ENCODE measurements at regions not wholly inside any gene's neighbourhood (a gene's known extent, or its start where the extent isn't known, plus 50 kb on each side); places are given as distances from the start of the nearest gene placed in this dataset.
"Not testable (repeated sequence)": the region's sequence is repeated elsewhere in the genome, so short reads cannot be mapped to it uniquely, and the experiment has no call there.

DNA sequence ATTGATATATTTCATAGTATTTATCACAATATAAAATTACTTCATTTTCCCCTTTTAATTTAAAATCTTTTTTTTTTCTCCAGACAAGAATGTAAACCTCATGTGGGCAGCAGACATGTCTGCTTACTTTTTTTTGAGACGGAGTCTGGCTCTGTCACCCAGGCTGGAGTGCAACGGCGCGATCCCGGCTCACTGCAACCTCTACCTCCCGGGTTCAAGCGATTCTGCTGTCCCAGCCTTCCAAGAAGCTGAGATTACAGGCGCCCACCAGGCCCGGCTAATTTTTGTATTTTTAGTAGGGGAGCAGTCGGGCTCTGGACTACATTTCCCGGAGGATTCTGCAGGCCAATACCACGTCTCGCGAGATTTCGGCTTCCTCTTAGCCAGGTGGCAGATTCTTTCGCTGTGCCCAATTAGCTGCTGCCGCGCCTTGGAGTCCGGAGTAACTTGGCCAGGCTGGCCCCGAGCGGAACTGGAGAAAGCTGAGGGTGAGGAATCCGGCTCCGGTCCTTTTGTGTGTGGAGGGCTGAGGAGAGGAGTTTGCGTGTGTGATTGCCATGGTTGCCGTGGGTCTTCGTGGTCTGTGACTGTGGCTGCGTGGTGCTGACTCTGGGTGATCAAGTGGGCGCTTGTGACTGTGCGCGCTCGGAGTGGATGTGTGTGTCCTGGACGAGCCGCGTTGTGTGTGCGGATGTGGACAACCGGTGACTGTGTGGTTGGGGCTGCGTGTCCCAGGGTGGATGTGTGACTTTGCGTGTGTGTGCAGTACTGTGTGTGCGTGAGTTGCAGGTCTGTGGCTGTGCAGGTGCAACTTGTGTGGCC lies 313.0 kb upstream of the ZNF337 start:
- H3K9me3 ChIP-seq; intact Hi-C loops (cut with DNase I); H3K27me3 ChIP-seq; H3K36me3 ChIP-seq; H3K4me1 ChIP-seq; ATAC-seq: not testable (repeated sequence)
- Histone ChIP-seq H3K4me3 (peak overlapping the region; percentile 45 to 46), H3K27ac (peak overlapping the region; percentile 82 to 87)
- peak; percentile 83 to 94 (median 90) for DNase-seq

DNA sequence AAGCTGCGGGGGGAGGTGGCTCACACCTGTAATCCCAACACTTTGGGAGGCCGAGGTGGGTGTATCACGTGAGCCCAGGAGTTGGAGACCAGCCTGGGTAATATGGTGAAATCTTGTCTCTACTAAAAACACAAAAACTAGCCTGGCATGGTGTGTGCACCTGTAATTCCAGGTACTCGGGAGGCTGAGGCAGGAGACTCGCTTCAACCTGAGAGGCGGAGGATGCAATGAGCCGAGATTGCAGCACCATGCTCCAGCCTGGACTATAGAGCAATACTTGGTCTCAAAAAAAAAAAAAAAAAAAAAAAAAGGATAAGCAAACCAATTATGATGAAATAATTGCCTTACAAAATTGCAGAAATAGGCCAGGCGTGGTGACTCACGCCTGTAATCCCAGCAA lies 311.4 kb upstream of the ZNF337 start:
- intact Hi-C loops (cut with DNase I); H3K27ac ChIP-seq; H3K4me3 ChIP-seq; H3K9me3 ChIP-seq; H3K4me1 ChIP-seq; ATAC-seq; H3K36me3 ChIP-seq; H3K27me3 ChIP-seq; DNase-seq: not testable (repeated sequence)

DNA sequence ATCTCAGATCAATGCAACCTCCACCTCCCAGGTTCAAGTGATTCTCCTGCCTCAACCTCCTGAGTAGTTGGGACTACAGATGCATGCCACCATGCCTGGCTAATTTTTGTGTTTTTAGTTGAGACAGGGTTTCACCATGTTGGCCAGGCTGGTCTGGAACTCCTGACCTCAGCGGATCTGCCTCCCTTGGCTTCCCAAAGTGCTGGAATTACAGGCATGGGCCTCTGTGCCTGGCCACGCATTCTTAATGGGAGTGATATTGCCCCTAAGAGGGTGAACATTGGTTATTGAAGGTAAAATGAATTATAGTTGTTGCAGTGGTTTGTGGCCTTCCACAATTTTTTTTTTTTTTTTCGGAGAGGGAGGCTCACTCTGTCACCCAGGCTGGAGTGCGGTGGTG lies 309.5 kb upstream of the ZNF337 start:
- intact Hi-C loops (cut with DNase I); H3K9me3 ChIP-seq; H3K27ac ChIP-seq; H3K4me3 ChIP-seq; H3K36me3 ChIP-seq; ATAC-seq; H3K4me1 ChIP-seq; DNase-seq; H3K27me3 ChIP-seq: not testable (repeated sequence)

- ATAC-seq; intact Hi-C loops (cut with DNase I); DNase-seq: not testable (repeated sequence)
These were observed 307.3 kb upstream of the ZNF337 start for GRCh38 chr20:26003959-26004358.

DNA sequence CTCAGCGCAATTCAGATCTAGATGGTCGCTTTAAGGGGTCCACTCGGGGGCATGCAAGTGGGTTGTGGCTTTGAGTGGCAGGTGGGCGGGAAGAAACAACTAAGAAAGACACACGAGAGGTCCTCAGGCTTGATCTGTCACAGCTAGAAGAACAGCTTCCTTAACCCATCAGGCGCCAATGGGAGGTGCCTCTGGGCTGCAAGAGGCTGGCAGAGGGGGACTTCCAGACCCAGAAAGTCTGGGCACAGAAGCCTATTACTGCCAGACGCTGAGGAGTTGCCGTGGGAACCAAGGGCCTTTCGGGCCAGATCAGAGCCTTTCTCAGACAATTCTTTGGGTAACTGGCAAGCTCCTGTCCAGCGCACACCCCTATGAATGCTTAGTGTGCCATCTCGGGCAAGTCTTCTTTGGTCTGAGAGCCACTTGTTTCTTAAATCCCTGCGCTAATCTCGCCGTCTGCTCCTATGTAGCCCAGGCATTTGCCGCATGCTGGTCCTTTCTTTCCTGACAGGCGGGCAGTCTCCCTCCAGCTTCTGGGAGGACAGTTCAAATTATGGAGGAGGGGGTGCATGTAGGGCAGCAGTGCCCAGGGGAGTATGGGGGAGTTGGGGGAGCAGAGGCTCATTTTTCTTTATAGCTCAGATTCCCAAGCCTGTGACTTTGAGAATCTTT lies 300.9 kb upstream of the ZNF337 start:
- H3K4me1 ChIP-seq; H3K9me3 ChIP-seq; DNase-seq; H3K36me3 ChIP-seq; H3K27me3 ChIP-seq; ATAC-seq; H3K27ac ChIP-seq; intact Hi-C loops (cut with DNase I); H3K4me3 ChIP-seq: not testable (repeated sequence)

More at GRCh38 chr20:26003959-26004358, 307.3 kb upstream of the ZNF337 start:
- H3K9me3 ChIP-seq, H3K4me1 ChIP-seq, H3K27ac ChIP-seq, H3K27me3 ChIP-seq, H3K36me3 ChIP-seq, H3K4me3 ChIP-seq: not testable (repeated sequence)

GRCh38 chr20:25992146-25992545 lies 295.5 kb upstream of the ZNF337 start:
- H3K9me3 ChIP-seq, result no peaks in the 10 kb centered on the region
- H3K4me1 ChIP-seq, result no peaks in the 10 kb centered on the region
- H3K36me3 ChIP-seq, result no peaks in the 10 kb centered on the region
- ATAC-seq, result no peak
- TF ChIP-seq CTCF (IDR thresholded peaks at IDR 0.05), result no peak
- H3K4me3 ChIP-seq, result no peak overlapping the region
- no peak for DNase-seq
- H3K27ac ChIP-seq, result no peak overlapping the region
- peaks cover 0 to 2% of the 10 kb centered on the region in 2 donors for H3K27me3 ChIP-seq
- intact Hi-C loops (cut with DNase I), result no loop called here

- no peak for TF ChIP-seq CTCF (IDR thresholded peaks at IDR 0.05)
- ATAC-seq (no peak), DNase-seq (no peak)
- H3K36me3 ChIP-seq, result no peaks in the 10 kb centered on the region
- no peaks in the 10 kb centered on the region for H3K9me3 ChIP-seq
- intact Hi-C loops (cut with DNase I), result no loop called here
- H3K4me1 ChIP-seq, result no peaks in the 10 kb centered on the region
- H3K4me3 ChIP-seq, result no peak overlapping the region
- peaks cover 0 to 6% of the 10 kb centered on the region in 2 donors for H3K27me3 ChIP-seq
- H3K27ac ChIP-seq, result no peak overlapping the region
These were observed 295.1 kb upstream of the ZNF337 start for GRCh38 chr20:25991756-25992130.
